GM18873 (cell line): ENCODE measurements at regions not wholly inside any gene's neighbourhood (a gene's known extent, or its start where the extent isn't known, plus 50 kb on each side); places are given as distances from the start of the nearest gene placed in this dataset.

Experiments
- ATAC-seq: cut with Tn5 transposase; IDR thresholded peaks from one replicate; pipeline ENCODE4 v1.9.1; 2021; ENCODE audit warnings: mild to moderate bottlenecking, moderate library complexity, moderate number of reproducible peaks; ENCODE audit not compliant: unreplicated experiment, low FRiP score

GRCh38 chr13:85742355-85742754 is 56.9 kb downstream of the SLITRK6 start:
- no peak for ATAC-seq

DNA sequence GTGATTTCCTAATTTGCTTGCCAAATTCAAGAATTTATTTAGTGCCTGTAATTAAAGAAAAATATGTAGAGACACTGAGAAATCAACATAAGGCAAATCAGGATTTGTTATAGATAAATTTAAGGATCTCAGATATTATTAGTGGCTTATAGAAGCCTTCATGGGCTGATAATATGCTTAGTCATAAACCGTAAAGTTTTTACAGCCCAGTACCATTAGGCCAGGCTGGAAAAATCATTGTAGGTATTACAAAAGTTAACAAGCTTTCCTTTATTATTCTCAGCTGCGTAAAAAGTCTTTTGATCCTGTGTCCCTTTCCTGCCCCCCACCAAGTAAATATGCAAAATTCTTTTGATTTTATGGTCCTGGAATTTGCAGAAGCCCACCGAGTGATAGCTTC is 58.2 kb downstream of the SLITRK6 start:
- no peak for ATAC-seq

DNA sequence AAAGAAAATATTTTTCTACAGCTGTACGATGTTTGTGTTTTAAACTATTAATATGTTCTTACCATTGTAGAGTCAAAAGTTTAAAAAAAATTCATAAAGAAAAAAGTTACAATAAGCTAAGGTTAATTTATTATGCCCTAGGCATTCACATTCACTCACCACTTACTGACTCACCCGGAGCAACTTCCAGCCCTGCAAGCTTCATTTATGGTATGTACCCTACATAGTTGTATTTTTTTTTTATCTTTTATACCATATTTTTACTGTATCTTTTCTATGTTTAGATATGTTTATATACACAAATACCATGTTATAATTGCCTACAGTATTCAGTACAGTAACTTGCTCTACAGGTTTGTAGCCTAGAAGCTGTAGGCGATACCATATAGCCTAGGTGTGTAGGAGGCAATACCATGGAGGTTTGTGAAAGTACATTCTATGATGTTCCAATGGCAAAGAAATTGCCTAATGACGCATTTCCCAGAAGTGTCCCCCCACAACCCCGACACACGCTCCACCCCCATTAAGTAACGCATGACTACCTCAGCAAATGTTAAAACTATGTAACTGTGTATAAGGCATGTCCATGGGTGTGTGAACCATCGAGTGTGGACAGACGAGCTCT is 60.4 kb downstream of the SLITRK6 start:
- ATAC-seq, result no peak

GRCh38 chr13:85737952-85738351 is 61.3 kb downstream of the SLITRK6 start:
- ATAC-seq, result no peak

- ATAC-seq, result no peak
These were observed 69.9 kb downstream of the SLITRK6 start for GRCh38 chr13:85729296-85729695.

GRCh38 chr13:85728811-85729210 is 70.4 kb downstream of the SLITRK6 start:
- no peak for ATAC-seq

GRCh38 chr13:85725433-85725832 is 73.8 kb downstream of the SLITRK6 start:
- ATAC-seq, result no peak

GRCh38 chr13:85724546-85725432 is 74.4 kb downstream of the SLITRK6 start:
- ATAC-seq, result no peak

DNA sequence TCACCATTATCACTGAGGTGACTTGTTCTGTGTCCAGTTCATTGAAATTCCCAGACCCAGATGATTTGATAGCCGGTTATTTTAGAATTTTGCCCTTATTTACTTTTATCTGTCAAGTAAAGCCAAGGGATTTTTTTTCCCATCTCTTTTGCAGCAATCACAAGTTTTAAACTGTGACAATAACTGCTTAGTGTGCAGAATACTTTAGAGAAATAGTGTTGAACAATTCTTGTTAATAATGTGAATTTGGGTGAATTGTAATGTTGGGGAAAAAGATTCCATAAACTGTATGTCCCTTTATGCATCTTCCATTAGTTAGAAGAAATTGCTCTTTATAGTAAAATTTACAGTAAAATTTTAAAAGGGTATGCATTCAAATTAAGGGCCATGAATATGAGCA is 79.5 kb downstream of the SLITRK6 start:
- no peak for ATAC-seq

DNA sequence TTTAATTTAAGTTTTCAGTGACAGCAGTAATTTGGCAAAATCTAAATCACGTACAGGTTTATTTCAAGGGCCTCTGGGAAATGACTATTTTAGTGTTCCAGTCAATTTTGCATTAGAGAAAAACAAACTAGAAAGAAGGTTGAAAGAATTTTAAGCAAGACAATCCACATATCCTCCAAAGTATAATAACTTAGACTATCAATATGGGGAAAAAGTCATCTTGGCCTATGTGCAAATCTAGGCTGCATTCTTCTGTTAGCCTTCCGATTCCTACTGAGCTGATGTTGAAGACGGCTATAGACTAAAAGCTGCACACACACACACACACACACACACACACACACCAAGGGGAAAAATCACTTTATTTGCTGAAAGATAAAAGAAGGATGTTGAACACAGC is 81.3 kb downstream of the SLITRK6 start:
- no peak for ATAC-seq

- ATAC-seq, result no peak
These were observed 88.7 kb downstream of the SLITRK6 start for GRCh38 chr13:85710545-85710944.

DNA sequence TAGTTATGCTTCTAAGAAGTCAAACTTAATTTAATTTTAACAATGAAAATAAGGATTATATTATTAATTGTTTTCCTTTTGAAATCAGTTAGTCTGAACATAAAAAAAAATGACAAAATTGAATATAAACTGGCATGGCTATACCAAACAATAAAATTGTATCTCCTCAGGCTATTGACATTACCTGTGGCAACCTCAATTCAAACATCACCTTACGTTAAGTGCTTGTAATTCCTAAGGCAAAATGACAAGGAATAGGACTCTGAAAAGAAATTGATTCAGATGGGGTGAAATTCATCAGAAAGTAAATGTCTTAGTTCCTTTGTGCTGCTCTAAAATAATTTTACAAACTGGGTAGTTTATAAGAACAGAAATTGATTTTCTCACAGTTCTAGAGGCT is 89.5 kb downstream of the SLITRK6 start:
- no peak for ATAC-seq

- no peak for ATAC-seq
These were observed 90.1 kb downstream of the SLITRK6 start for GRCh38 chr13:85709072-85709471.

DNA sequence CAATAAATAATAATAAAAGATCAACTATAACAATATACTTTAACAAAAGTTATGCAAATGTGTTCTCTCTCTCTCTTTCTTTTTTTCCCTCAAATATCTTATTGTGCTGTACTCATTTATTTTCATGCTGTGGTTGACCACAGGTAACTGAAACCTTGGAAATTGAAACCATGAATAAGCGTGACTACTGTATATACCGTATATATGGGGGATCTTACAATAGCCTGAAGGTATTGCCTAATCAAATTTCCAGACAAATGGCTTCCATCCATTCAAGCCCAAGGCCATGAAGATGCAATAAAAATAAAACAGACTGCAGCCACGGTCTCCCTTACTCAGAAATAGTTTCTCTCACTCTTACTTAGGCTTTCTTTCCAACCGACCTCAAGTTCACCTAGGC is 98.3 kb downstream of the SLITRK6 start:
- ATAC-seq, result no peak

DNA sequence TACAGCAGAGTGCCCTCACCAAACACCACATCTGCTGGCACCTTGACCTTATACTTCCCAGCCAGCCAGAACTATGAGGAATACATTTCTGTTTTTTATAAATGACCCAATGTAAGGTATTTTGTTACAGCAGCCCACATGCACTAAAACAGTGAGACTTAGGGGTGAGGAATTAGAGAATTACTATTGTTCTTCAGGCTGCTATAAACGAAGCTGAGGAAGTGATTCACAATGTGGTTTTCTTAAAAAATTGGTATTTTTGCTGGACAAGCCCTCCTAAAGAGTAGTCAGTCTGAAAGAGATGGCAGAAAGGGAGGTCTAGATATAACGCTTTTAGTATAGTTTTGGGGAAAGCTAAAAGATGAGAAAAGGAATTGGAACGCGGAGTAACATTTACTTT is 101.0 kb downstream of the SLITRK6 start:
- no peak for ATAC-seq

DNA sequence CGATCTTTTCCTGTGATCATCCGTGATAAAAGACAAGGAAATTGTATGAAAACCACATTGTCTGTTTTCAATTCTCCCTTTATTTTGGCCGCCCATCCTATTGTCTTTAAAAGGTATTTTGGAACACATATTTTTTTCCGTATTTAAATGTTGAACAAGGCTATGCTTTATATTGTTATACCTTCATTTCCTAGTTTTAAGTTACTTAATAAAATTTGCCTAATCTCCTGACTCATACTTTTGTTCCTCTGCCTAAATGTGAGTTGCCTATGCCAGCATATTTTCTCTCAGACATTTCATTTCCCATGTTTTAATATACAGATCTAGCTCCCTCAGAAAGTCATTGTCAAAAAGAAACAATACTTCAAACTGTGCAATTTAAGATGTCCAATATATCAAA is 104.2 kb downstream of the SLITRK6 start:
- ATAC-seq, result no peak

GRCh38 chr13:85693889-85694511 is 105.2 kb downstream of the SLITRK6 start:
- ATAC-seq, result no peak

GRCh38 chr13:85690368-85690767 is 108.9 kb downstream of the SLITRK6 start:
- ATAC-seq, result no peak

DNA sequence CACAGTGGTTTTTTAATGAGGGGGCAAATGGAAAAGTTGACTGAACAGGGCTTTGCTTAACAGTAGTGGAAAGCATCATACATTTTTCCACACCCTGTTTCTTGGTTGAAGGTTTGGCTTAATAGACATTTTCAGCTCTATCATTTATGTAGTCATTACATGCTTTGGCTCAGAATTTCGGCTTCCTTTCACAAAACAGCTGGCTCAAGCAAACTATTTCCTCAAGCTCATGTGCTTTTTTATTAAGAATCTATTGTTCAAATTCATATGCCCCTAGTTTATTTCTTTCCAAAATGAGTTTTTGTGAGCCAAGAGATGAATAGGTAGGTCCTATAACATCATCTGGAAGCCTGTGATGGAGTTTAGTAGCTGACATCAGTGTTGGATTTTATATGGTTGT is 113.8 kb downstream of the SLITRK6 start:
- no peak for ATAC-seq

GRCh38 chr13:85675151-85675907 is 123.9 kb downstream of the SLITRK6 start:
- ATAC-seq, result no peak

GRCh38 chr13:85671336-85671735 is 127.9 kb downstream of the SLITRK6 start:
- ATAC-seq, result no peak
